ENCODE measurements at regions not wholly inside any gene's neighbourhood (a gene's known extent, or its start where the extent isn't known, plus 50 kb on each side); places are given as distances from the start of the nearest gene placed in this dataset.

GRCh38 chr3:102531686-102532085 is 96.9 kb downstream of the ZPLD1 start:
- ChIA-PET SMC1A (ENCODE audit: uncharacterized antibody, unreplicated experiment) (no interaction called here), CTCF (interaction anchor here (1.3 kb wide), 1 partner anchor 303 kb away, joined by 4 read pairs; no protein-coding TSS in a partner anchor), POLR2A (no interaction called here), RAD21 (ENCODE audit: unreplicated experiment) (interaction anchor here (1.1 kb wide), 1 partner anchor 302 kb away, joined by 3 read pairs; no protein-coding TSS in a partner anchor)
- DNase-seq (ENCODE audit: low read depth, low spot score) (no peak), ATAC-seq (no peak), FAIRE-seq (no peak)
- intact Hi-C loops (cut with micrococcal nuclease; ENCODE audit: unreplicated experiment): no loop called here
- no peaks in the 10 kb centered on the region for H3K9me3 ChIP-seq (replicated peaks; ENCODE audit: control insufficient read depth, insufficient read depth, low read length)
- no TSS peak for BruUV-seq (replicated peaks)
- no peak overlapping the region for H2AFZ ChIP-seq (ENCODE audit: control insufficient read depth, low read depth, low read length)
- H3K9ac ChIP-seq (ENCODE audit: control insufficient read depth, insufficient read depth, low read length): no peak overlapping the region
- TF ChIP-seq NR2C2 (IDR thresholded peaks at IDR 0.05; ENCODE audit: borderline replicate concordance, control insufficient read depth, insufficient read length, low read depth) (no peak), NFIC (IDR thresholded peaks at IDR 0.05; ENCODE audit: low read depth, low read length) (no peak), HDAC6 (IDR thresholded peaks at IDR 0.05; ENCODE audit: unreplicated experiment) (no peak), NFXL1 (IDR thresholded peaks at IDR 0.05; ENCODE audit: borderline replicate concordance) (no peak), NKRF (conservative IDR thresholded peaks at IDR 0.05) (no peak), IRF3 (IDR thresholded peaks at IDR 0.05) (no peak), IKZF2 (IDR thresholded peaks at IDR 0.05) (no peak), STAT3 (IDR thresholded peaks at IDR 0.05; ENCODE audit: low read depth, low read length) (no peak)
- H3K27ac ChIP-seq (ENCODE audit: control insufficient read depth, insufficient read depth): no peak overlapping the region
- no peak overlapping the region for H3K4me2 ChIP-seq (ENCODE audit: control insufficient read depth, insufficient read depth)
- no peak overlapping the region for H3K4me3 ChIP-seq
- no peaks in the 10 kb centered on the region; a peak in 1 of 4 replicates for H3K27me3 ChIP-seq (replicated peaks in 1 of 2; ENCODE audit: control insufficient read depth in 2 of 2, insufficient read depth in 2 of 2, low read length in 1 of 2)
- H3K79me2 ChIP-seq (ENCODE audit: control insufficient read depth, insufficient read depth, low read length): no peaks in the 10 kb centered on the region
- in situ Hi-C loops (cut with MboI): loop anchor here (5.0 kb wide), 1 partner anchor 719 kb away; no protein-coding TSS in a partner anchor
- no peaks in the 10 kb centered on the region for H3K36me3 ChIP-seq (ENCODE audit: control insufficient read depth in 2 of 2, insufficient read depth in 2 of 2, low read length in 1 of 2)
- H4K20me1 ChIP-seq (ENCODE audit: control insufficient read depth, insufficient read depth): no peaks in the 10 kb centered on the region
- no peaks in the 10 kb centered on the region for H3K4me1 ChIP-seq (ENCODE audit: control insufficient read depth, insufficient read depth, low read length)
